GM11168 (cell line): ENCODE measurements at regions not wholly inside any gene's neighbourhood (a gene's known extent, or its start where the extent isn't known, plus 50 kb on each side); places are given as distances from the start of the nearest gene placed in this dataset.

Source experiments
- in situ Hi-C: fragments of 300-500 bp; cut with MboI; formaldehyde crosslinking; loops from one replicate; pipeline ENCODE4 v1.12.0; 2022; ENCODE audit warnings: low sequenced_read_pairs; ENCODE audit not compliant: unreplicated experiment

DNA sequence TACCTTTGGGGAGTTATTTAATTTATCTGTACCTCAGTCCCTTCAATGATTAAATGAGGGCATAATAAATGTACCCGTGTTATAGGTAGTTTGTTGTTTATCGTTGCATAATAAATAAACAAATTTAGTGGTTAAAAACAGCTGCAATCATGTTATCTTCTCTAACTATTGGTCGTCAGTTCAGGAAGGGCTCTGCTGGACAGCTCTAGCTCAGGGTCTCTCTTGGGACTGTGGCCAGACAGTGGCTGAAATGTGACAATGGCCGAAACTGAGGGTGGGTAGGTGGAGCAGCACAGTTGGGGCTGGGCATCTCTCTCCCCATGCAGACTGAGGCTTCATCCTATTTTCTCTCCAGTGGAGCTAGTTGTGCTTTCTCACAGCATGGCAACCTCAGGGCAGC is 632.1 kb upstream of the HS6ST1 start:
- in situ Hi-C loops = no loop called here

DNA sequence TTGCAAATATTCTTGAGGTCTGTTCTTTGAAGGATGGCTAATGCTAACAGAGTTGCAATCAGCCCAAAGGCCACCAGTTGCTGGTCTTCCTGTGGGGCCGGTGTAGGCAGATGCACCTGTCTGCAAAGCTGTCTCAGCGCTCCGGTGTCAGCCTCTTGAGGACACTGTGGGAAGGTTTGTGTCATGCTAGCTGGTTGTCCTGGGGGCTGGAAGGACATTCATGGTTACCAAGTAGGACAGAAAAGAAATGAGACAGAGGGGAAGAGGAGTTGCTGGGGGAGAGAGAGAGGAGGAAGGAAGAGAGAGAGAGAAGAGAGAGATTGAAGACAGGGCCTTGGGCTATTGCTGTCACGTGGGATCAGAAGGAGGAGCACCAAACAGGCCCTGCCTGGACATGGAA is 639.6 kb upstream of the HS6ST1 start:
- in situ Hi-C loops = no loop called here

DNA sequence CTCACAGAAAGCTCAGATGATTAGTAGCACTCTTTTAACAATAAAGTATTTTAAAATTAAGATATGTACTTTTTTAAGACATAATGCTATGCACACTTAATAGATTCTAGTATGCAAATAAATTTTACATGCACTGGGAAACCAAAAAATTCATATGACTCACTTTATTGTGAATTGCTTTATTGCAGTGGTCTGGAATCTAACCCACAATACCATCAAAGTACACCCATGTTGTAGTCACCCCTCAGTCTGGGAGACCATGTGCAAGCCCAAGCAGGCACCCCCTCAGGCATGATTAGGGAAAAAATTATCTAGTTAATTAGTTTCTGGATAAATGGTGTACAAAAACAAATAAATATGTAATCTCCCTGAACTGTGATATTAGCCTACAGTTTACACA is 649.0 kb upstream of the HS6ST1 start:
- in situ Hi-C loops = no loop called here

DNA sequence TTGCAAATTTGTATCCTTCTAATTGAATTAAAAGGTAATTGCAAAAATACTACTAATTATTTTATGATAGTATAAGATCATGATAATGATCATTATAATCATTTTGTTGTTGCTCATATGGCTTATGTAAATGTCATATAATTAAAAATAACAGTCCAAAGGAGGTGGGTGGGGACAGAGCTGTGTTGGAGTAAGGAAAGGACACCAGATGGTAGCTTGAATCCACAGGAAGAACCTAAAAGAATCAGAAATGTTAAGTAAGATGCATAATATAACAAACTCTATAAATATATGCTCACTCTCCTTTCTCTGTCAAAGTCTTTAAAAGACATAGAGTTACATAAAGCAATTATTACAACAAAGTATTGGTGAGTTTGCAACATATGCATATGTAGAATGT is 650.7 kb upstream of the HS6ST1 start:
- in situ Hi-C loops = no loop called here

DNA sequence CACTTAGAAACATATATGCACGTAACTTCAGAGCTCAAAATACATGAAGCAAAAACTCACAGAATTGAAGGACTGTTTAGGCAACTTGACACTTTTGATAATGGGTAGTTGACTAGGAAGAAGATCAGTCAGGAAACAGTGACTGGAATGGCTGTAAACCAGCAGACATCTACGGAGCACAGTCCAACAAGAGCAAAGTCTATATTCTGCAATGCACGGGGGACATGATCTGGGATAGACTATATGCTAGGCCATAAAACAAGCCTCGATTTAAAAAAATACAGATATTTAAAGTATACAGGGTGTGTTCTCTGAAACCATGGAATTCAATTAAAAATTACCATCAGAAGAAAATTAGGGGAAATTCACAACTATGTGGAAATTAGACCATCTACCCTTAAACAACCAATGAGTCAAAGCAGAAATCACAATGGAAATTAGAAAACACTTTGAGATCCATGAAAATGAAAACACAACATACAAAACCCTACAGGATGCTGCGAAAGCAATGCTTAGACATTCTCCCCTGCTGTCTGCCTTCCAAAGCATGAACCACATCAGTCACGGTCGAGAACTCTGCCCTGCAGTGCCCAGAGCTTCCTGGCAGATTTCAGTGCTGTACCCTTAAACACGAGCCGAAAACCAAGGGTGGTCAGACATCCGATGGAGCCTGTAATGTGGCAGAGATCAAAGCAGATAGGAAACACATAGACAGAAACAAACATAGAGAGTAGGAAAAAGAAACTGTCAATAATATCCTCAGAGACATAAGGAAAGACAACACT is 651.9 kb upstream of the HS6ST1 start:
- in situ Hi-C loops = no loop called here

DNA sequence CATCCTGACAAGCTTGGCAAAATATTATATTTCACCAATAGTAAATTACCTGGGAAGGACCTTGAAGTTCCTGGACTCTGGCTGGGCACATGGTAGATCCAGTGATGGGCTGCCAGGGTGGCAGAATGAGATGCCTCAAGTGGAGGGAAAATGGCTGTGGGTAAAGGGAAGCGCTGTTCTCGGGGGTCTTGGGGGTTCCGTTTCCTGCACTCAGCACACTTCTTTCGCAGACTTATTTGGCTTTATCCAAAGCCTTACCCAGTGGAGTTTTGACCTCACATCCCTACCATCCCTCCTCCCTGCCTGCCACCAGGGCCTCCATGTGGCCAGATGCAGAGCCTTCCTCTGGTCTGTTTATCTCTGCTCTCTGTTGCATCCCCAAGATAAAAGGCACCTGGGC is 654.9 kb upstream of the HS6ST1 start:
- in situ Hi-C loops = no loop called here

DNA sequence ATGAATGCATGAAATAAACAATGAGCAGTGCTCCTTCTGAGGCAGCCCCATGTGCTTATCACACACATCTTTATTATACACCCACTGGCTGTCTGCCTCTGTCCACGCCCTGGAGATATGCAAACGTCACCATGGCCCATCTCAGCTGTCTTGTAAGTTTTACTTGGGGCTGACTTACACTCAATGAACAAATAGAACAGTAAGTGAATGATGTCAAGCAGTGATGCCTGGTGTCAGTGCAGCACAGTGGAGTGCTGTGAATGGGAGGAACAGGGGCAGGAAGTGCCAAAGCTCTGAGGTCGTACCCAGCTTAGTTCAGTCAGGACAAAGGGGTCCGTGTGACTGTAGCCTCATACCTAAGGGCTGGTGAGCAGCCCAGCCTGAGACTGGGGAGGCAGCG is 659.5 kb upstream of the HS6ST1 start:
- in situ Hi-C loops = no loop called here

DNA sequence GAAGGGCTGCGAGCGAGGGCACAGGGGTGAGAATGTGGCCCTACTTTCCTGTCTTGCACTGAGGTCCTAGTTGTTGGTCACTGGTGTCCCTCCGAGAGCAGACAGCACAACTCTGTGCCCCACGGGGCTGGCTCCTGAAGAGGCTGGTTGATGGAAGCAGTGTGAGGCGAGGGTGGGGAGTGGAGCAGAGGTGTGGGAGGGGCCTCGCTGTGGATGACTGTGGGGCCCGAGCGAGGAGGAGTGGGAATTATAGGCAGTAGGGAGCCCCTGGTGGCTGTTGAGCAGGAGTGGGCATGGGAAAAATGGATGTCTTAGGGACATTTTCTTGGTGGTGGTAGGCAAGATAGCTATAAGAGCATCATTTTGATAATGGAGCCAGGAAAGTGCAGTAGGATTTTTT is 660.5 kb upstream of the HS6ST1 start:
- in situ Hi-C loops = no loop called here

DNA sequence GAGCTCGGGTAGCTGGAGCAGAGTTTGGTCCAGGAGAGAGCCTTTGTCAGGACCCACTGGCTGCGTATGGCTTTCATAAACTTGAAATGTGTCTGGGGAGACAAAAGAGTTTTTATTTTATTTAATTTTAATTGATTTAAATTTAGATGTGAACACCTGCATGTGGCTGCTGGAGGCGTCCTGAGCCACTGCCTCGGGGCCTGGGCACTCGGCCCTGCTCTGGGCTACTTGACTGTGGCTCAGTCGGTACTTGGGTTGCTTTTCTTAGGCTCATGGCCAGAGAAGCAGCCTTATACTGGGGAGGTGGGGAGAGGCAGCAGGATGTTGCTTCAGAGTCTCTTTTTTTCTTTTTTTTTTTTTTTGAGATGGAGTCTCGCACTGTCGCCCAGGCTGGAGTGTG is 661.8 kb upstream of the HS6ST1 start:
- in situ Hi-C loops = no loop called here

DNA sequence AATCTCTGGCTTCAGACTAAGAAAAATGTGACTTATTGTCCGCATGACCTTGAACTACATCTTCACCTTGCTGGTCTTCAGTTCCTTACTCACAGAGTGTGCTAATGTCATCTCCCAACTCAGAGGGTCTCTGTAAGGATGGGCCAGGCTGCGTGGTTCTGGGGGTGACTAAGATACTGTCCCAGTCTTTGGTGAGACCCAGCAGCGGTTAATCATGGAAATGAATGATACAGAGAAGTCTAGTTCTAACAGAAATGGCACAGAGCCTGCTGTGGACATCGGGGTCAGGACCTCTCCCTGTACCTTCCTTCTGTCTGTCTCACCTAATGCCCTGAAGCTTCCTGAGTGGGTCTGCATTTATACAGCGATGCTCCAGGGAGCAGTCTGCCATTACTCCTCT is 662.7 kb upstream of the HS6ST1 start:
- in situ Hi-C loops = no loop called here

DNA sequence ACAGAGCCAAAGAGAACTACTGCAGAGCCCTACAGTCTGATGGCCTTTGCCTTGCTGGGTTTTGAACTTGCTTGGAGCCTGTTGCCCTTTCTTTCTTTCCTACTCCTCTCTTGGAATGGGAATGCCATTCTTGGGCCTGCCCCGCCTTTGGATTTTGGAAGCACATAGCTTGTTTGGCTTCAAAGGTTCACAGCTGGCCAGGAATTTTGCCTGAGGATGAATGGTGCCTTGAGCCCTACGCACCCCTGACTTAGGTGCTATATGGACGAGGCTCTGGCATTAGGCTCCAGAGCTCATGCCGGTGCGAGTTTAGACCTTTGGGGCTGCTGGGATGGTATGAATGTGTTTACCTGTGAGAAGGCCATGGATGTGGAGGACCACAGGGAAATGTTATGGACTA is 663.3 kb upstream of the HS6ST1 start:
- in situ Hi-C loops = no loop called here

DNA sequence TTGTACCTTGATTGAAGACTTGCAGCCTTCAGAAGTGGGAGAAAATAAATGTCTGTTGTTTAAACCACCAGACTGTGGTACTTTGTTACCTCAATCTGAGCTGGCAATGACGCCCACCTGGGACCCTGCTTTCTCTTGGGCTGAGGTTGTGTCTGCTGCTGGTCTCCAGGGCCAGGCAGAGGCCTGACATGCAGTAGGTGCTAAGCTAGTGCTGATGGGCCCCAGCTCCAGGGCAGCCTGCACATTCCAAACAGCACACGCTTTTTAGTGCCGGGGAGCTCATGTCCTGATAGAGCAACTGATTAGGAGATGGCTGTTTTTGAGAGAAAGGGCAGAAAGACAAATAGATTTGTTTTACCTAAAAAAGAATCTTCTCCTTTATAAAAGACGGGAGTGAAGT is 664.0 kb upstream of the HS6ST1 start:
- in situ Hi-C loops = no loop called here

DNA sequence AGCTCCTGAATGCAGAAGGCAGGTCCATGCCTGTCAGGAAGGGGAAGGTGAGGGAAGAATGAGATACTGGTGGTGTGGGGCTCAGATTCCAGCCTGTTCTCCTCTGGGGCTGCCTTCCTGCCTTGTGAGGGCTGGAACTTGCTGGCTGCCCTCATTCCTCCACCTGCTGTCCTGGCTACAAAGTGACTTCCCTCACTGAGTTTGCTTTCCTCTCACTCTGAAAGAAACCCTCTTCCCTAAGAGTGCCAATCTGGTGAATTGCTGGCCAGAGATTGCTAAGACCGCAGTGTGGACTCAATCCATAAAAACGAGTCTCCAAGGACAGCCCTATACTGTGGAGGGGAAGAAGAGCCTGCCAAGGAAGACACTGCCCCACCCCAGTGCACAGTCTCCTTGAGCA is 664.4 kb upstream of the HS6ST1 start:
- in situ Hi-C loops = no loop called here

DNA sequence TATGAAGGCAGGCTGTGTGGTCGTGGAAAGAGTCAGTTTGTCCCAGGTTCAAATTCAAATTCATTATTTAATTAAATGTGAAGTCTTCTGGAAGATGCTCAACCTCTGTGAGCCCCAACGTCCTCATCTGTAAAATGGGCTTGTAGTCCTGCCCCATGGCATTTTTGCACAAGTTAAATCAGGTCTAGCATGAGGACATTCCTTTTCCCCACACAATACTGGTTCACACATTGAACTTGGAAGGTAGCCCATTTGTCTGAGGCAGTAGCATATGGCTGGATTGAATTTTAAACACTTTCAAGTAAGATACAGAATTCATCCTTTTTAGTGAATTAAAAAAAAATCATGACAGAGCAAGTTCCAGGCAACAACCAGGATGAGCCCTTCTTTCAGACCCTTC is 665.4 kb upstream of the HS6ST1 start:
- in situ Hi-C loops = no loop called here

DNA sequence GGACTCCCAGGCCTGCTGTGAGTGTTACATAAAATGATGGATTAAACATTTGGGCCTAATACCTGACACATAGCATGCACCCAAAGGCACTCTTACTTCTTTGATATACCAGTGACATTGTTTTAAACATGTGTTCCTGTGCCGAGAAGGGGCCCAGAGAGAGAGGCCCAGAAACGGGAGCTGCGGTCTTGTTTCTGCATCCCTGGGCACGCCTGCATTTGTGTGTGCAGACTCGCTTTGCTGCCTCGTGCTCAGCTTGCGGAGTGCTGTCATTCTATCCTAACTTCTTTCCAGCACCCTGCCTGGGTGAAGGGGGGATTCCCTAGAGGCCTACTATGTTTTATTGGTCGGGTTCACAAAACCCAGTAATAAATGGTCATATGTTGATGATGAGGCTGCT is 666.2 kb upstream of the HS6ST1 start:
- in situ Hi-C loops = no loop called here

DNA sequence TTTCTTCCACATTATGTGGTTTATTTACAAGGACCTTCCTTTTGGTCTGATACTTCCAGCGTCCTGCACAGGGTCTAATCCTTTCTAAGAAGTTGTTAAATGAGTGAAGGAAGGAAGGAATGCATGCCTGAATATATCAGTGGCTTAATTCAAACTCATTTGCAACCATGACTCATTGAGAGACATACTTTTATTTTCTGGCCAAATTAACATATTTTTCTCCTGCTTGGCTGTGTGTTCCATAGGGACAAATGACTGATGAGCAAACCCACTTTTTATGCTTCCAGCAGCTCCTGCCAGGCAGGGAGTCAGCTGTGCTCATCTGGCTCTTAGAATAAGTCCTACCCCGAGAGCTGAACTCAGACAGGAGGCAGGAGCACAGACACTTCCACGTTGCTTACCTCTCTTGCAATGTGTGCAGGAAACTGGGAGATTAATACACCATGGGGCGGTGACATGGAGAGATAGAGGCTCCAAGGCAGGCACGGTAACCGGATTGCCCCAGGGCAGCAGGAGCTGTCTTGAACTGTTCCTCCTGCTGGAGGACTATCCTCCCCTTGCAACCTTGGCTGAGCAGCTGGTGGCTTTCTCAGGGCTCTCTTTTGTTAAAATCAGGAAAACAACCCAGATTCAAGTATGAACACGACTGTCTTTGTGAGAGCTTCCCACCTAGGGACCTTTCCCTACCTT is 667.5 kb upstream of the HS6ST1 start:
- in situ Hi-C loops = no loop called here

DNA sequence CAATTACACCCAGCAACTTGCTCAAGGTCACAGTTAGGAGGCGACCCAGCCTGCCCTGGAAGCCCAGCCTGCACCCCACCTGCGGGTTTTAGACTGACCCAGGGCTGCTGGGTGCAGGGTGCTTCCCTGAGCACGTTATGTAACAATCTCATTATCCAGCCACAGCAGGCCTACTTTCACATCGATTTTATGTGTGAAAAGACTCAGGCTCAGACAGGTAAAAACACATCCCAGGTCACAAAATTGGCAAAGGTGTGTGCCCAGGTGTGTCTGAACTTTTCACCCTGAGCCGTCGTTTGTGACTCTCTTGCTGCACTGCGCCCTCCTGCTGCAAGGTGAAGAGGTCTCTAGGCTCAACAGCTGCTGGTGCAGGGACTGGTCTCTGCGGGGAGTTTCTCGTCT is 668.2 kb upstream of the HS6ST1 start:
- in situ Hi-C loops = no loop called here

DNA sequence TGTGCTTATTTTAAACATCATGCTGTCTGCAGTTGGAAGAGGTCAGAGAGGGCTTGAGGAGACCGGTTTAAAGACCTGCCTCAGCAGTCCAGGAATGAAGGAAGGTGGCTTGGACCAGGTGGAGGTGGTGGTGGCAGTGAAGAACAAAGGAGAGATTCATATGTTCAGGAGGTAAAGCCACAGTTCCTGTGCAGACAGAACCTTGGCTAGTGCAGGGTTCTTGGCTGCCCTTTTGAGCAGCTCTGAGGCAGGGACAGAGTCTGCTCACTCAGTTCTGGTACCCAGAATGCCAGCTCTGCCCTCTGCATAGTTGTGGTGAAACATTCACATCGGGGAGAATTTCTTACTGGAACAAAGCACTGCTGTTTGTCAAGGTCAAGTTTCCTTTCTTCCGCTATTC is 669.7 kb upstream of the HS6ST1 start:
- in situ Hi-C loops = no loop called here

DNA sequence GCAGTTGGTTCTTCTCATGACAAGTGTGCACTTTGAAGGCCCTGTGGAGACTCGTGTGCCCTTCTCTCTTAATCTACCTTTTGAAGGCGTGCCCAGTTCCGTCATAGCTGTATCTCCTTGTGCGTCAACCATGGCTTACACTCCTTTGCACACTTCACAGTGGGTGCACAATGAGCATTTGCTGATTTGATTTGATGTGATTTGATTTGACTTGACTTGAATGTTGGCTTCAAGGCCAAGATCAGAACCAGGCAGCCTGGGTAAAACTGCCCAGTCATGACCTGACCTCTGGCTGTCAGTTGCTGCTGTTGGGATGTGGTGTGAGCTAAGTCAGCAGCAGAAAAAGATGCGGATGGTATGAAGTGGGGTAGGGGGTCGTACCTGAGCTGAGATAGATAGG is 670.3 kb upstream of the HS6ST1 start:
- in situ Hi-C loops = no loop called here

DNA sequence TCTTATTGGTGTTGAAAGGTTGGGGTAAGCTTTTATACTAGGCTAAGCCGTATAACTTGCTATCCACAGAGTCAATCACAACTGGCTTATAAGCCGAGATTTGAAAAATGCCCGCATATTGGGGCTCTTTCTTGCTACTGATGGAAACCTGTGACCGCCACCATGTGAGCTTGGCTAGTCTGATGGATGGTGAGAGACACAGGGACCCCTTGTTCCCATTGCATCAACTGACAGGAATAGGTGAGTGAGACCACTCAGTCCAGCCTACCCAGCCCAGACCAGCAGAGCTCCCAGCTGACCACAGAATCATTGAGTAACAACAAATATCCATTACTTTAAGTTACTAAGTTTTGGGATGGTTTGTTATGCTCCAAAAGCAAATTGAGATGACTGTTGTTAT is 676.4 kb upstream of the HS6ST1 start:
- in situ Hi-C loops = no loop called here

DNA sequence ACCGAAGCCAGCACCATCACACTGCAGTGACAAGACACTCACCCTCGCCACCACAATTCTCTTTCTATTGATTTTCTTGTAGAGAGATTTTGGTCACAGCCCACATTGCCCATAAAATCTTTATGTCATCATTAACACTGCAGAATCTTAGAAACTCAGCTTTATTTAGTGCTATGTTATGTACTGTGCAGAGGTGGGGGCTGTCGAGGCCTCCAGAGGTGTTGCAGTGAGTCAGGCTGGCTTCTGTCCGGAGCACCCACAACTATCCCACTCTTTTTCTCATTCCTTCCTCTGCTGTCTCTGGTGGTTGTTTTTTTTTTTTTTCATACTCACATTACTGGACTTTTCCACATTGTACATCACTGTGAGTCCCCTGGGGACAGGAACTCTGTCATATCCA is 677.4 kb upstream of the HS6ST1 start:
- in situ Hi-C loops = no loop called here
